Loucy (cell line): ENCODE measurements at regions not wholly inside any gene's neighbourhood (a gene's known extent, or its start where the extent isn't known, plus 50 kb on each side); places are given as distances from the start of the nearest gene placed in this dataset.

Experiments used
- H2AFZ ChIP-seq: fragments of 200-600 bp; sonication (generic); 2 replicates; pipeline ENCODE4 v1.6.0; 2016; ENCODE audit warnings: antibody characterized with exemption, mild to moderate bottlenecking, low read length, moderate library complexity
- H3F3A ChIP-seq: fragments of 200-600 bp; 2 replicates; pipeline ENCODE4 v1.6.0; 2016; ENCODE audit warnings: antibody characterized with exemption, low read depth, mild to moderate bottlenecking
- H3K27me3 ChIP-seq: fragments of 200-600 bp; sonication (generic); 2 replicates; pipeline ENCODE4 v1.6.1; 2014; ENCODE audit warnings: low read length, mild to moderate bottlenecking; ENCODE audit not compliant: insufficient read depth, poor library complexity, severe bottlenecking
- H3K36me3 ChIP-seq: fragments of 200-600 bp; sonication (generic); 2 replicates; pipeline ENCODE4 v1.6.1; 2016; ENCODE audit warnings: low read length; ENCODE audit not compliant: insufficient read depth
- H3K4me1 ChIP-seq: fragments of 200-600 bp; sonication (generic); 2 replicates; pipeline ENCODE4 v1.5.1; 2014; ENCODE audit warnings: low read length, mild to moderate bottlenecking; ENCODE audit not compliant: insufficient read depth, poor library complexity, severe bottlenecking
- H3K4me2 ChIP-seq: fragments of 200-600 bp; sonication (generic); 2 replicates; pipeline ENCODE4 v1.6.0; 2014; ENCODE audit warnings: antibody characterized with exemption, low read length, low read depth, mild to moderate bottlenecking; ENCODE audit not compliant: poor library complexity, severe bottlenecking
- H3K4me3 ChIP-seq: fragments of 200-600 bp; sonication (generic); 2 replicates; pipeline ENCODE4 v1.5.1; 2014; ENCODE audit warnings: low read length, mild to moderate bottlenecking, mixed read lengths; ENCODE audit not compliant: poor library complexity, severe bottlenecking
- H3K79me2 ChIP-seq: fragments of 200-600 bp; sonication (generic); 2 replicates; pipeline ENCODE4 v1.6.1; 2014; ENCODE audit warnings: low read length; ENCODE audit not compliant: insufficient read depth
- H3K9ac ChIP-seq: fragments of 200-600 bp; sonication (generic); 2 replicates; pipeline ENCODE4 v1.6.0; 2014; ENCODE audit warnings: mild to moderate bottlenecking, low read depth, low read length, moderate library complexity; ENCODE audit not compliant: poor library complexity, severe bottlenecking
- H3K9me2 ChIP-seq: fragments of 200-600 bp; sonication (generic); replicated peaks from 2 replicates; pipeline ENCODE4 v1.6.1; 2016; ENCODE audit warnings: low read depth, low read length, mixed read lengths
- H3K9me3 ChIP-seq: fragments of 200-600 bp; sonication (generic); 2 replicates; pipeline ENCODE4 v1.6.1; 2014; ENCODE audit warnings: mild to moderate bottlenecking, antibody characterized with exemption, low read length, low read depth; ENCODE audit not compliant: insufficient read depth
- H4K20me1 ChIP-seq: fragments of 200-600 bp; sonication (generic); 2 replicates; pipeline ENCODE4 v1.6.0; 2014; ENCODE audit warnings: antibody characterized with exemption, low read length, mild to moderate bottlenecking; ENCODE audit not compliant: insufficient read depth, poor library complexity, severe bottlenecking
- CTCF ChIP-seq: fragments of 200-600 bp; sonication (generic); conservative IDR thresholded peaks from 2 replicates; pipeline ENCODE4 v1.5.1; 2014; ENCODE audit warnings: mild to moderate bottlenecking, antibody characterized with exemption, low read length
- EZH2phosphoT487 ChIP-seq: fragments of 200-600 bp; IDR thresholded peaks from 2 replicates; pipeline ENCODE4 v1.6.1; 2018; ENCODE audit warnings: antibody characterized with exemption, mild to moderate bottlenecking, moderate library complexity, borderline replicate concordance

- Histone ChIP-seq H3K4me3 (no peak overlapping the region), H3K4me2 (no peak overlapping the region), H4K20me1 (no peaks in the 10 kb centered on the region), H3K9me3 (peaks cover 6% of the 10 kb centered on the region; the same call in 1 of the 2 replicates), H3K79me2 (no peaks in the 10 kb centered on the region), H3K27me3 (no peaks in the 10 kb centered on the region), H3K9ac (no peak overlapping the region), H3F3A (no peaks in the 10 kb centered on the region), H2AFZ (no peak overlapping the region), H3K9me2 (no peaks in the 10 kb centered on the region), H3K4me1 (no peaks in the 10 kb centered on the region), H3K36me3 (no peaks in the 10 kb centered on the region)
- TF ChIP-seq CTCF = no peak
- no peak for TF ChIP-seq EZH2phosphoT487
Measured at GRCh38 chr6:156582509-156582992, 194.6 kb upstream of the ARID1B start.

GRCh38 chr6:156579564-156579963 lies 197.6 kb upstream of the ARID1B start:
- Histone ChIP-seq H3K27me3 (no peaks in the 10 kb centered on the region), H3K36me3 (no peaks in the 10 kb centered on the region), H3K79me2 (no peaks in the 10 kb centered on the region), H3K9me3 (peaks cover 19% of the 10 kb centered on the region; the same call in 1 of the 2 replicates), H3F3A (no peaks in the 10 kb centered on the region), H3K4me1 (no peaks in the 10 kb centered on the region), H4K20me1 (no peaks in the 10 kb centered on the region), H3K4me2 (no peak overlapping the region), H3K9ac (no peak overlapping the region), H2AFZ (no peak overlapping the region), H3K9me2 (no peaks in the 10 kb centered on the region), H3K4me3 (no peak overlapping the region)
- TF ChIP-seq EZH2phosphoT487 (no peak), CTCF (no peak)

- H4K20me1 ChIP-seq = no peaks in the 10 kb centered on the region
- TF ChIP-seq CTCF = no peak
- TF ChIP-seq EZH2phosphoT487 = no peak
- H3K9me3 ChIP-seq = peaks cover 19% of the 10 kb centered on the region; the same call in 1 of the 2 replicates
- no peak overlapping the region for H3K4me3 ChIP-seq
- H2AFZ ChIP-seq = no peak overlapping the region
- H3K27me3 ChIP-seq = no peaks in the 10 kb centered on the region
- H3F3A ChIP-seq = no peaks in the 10 kb centered on the region
- H3K4me1 ChIP-seq = no peaks in the 10 kb centered on the region
- no peaks in the 10 kb centered on the region for H3K36me3 ChIP-seq
- no peaks in the 10 kb centered on the region for H3K79me2 ChIP-seq
- no peak overlapping the region for H3K9ac ChIP-seq
- H3K9me2 ChIP-seq = no peaks in the 10 kb centered on the region
- no peak overlapping the region for H3K4me2 ChIP-seq
Measured at GRCh38 chr6:156577749-156578148, 199.4 kb upstream of the ARID1B start.
